Skin of body (tissue), 1 donor: ENCODE measurements at regions not wholly inside any gene's neighbourhood (a gene's known extent, or its start where the extent isn't known, plus 50 kb on each side); places are given as distances from the start of the nearest gene placed in this dataset.
"Not testable (repeated sequence)": the region's sequence is repeated elsewhere in the genome, so short reads cannot be mapped to it uniquely, and the experiment has no call there.

Experiments used
- DNase-seq: peaks from one replicate; lab custom pipeline; 2025; lab: John Stamatoyannopoulos, UW

DNA sequence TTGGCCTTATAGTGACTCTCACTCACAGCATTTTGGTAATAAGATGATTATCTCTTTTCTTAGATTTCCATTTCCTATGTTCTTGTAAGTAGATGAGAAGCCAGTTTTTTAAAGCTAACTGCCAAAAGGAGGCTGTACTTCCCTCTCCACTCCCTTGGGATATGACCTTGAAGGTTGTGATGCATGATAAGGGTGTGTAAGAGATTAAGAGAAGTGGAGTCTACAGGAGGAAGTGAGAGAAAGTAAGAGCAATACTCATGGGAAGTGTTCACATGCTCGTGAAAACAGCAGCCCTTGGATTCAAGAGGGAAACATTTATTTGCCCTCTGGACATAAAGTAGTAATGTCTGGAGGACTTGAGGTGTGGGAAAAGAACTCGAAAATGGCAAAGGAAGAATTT lies 171.5 kb downstream of the EVA1A start:
- DNase-seq, result no peak

DNA sequence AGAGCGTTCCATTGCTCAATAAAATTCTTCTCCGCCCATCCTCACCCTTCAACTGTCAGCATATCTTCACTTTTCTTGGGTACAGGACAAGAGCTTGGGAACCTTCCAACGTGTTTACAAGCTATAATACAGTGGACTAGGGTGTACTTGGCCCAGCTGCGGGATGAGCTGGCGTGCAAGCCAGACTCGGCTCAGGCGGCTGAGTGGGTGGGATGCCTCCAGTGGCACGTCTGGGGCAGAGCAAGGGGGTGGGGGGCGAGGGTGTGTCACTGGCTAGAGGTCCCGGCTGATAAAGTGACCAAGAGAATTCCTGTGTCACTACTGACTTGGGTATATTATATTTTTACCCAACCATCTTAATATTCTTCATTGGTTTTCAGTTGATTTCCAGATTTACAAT lies 179.7 kb downstream of the EVA1A start:
- no peak for DNase-seq

DNA sequence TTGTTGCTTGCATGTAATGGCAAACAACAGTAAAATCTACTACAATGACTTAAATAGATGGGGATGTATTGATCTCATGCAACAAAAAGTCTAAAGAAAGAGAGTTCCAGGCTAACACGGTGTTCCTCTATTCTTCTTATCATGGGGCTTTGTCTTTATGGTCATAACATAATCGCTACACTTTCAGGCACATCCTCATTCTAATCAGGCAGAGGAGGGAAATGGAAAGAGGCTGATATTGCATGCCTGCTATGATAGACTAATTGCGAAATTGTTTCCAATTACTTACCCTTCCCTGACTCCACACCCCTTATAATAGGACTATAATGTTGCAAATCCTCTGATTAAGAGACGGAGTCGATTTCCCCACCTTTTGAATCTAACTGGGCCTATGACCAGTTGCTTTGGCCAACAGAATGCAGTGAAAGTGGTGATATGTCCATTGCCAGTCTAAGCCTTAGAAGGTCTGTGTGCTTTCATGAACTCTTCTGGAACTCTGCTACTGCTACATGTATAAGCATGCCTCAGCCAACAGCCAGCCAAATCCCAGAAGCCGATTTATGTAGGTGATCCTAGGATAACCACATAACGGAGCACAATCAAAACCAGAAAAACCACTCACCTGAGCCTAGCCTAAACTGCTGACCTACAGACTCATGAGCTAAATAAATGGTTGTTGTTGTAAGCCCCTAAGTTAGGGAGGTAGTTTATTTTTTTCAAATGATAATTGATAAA lies 180.3 kb upstream of the TACR1 start:
- no peak for DNase-seq

DNA sequence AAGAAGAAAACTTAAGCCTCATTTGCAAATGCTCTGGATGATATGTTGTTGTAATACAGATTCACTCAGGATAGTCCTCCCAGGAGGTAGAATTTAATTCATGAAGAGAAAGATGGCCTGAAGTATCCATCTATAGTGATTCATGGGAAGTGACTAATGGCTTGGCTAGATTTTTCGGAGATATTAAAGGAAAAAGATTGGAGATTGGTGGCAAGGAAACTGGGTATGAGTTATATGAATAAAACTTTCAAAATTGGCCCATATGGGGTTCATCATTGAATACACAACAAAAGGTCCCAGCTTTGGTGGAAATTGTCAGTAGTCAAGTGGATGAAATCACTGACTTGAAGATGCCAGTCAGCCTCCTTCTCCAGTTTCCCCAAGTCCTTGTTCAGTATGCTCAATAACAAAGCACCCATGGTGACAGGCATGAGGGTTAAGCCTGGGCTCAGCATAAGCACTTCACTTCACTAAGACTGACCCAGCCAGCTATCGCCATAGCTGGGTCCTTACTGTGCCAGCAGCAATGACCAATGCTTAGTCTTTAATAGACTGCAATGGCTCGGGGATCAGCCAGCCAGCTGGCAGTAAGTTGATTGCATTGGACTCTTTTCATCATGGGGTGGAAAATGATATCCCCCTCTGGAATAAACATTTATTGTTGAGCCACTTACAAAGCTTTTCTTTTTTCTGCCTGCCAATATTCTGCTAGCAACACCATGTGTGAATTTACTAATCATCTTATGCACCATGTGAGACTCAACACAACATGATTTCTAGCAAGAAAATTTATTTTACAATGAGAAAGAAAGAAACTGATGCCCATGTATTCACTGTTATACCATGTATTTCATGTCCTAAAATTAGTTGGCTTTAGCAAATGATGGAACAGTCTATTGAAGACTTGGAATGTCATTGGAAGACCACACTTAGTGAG lies 176.6 kb upstream of the TACR1 start:
- no peak for DNase-seq

DNA sequence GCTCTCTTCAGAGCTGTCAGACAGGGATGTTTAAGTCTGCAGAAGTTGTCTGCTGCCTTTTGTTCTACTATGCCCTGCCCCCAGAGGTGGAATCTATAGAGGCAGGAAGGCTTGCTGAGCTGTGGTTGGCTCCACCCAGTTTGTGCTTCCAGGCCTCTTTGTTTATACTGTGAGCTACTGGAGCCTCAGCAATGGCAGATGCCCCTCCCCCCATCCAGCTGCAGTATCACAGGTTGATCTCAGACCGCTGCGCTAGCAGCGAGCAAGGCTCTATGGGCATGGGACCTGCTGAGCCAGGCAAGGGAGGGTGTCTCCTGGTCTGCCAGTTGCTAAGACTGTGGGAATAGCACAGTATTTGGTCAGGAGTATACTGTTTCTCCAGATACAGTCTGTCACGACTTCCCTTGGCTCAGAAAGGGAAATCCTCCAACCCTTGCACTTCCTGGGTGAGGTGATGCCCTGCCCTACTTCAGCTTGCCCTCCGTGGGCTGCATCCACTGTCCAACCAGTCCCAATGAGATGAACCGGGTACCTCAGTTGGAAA lies 175.2 kb upstream of the TACR1 start:
- not testable (repeated sequence) for DNase-seq

DNA sequence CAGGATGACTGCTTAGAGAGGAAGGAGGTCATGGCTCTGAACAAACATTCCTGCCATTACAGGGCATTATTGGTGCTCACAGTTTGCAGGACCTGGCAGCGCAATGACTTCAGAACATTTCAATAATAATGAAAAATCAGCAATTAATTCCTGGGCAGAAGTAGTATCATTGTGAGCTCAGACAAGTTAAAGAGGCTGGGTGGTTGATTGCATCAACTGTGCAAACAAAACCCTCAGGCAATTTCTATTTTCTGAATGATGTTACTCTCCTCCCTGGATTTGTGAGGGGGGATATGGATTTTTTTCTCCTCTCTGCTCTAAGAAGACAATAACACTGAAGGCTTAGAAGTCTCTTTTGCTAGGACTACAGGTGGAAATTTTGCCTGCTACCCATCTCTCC lies 168.1 kb upstream of the TACR1 start:
- no peak for DNase-seq

DNA sequence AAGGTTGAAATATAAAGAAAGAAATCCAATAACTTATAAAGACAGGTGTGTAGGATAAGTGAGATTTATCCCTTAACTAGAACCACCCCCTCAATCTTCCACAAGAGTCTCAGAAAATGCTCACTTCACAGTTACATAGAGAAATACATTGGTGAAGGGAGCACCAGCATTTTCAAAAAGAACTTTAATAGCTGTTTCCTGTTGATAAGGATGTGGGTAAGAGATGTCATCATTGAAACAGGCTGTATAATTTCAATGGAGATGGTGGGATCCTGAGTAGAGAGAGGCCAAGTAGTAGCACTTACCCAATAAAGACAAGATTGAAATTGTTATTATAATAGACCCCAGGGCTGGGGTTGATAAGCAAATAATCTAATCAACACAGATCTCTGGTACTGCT lies 162.2 kb upstream of the TACR1 start:
- no peak for DNase-seq

DNA sequence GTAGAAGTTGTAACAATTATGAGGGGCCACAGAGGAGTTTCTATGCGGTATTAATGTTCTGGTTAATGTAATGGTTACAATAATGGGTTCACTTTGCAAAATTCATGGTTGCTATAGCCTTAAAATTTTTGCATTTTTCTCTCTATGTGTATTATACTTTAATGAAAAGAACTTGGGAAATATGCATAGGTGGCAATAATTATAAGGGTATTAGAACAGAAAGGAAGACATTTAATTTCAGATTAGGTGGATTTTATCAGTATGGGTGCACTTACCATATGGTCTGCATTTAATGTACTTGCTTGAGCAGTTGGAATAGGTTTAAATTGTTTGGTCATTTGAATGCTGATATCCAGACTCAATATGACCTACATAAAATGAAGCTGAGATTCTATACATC lies 161.6 kb upstream of the TACR1 start:
- DNase-seq, result no peak

DNA sequence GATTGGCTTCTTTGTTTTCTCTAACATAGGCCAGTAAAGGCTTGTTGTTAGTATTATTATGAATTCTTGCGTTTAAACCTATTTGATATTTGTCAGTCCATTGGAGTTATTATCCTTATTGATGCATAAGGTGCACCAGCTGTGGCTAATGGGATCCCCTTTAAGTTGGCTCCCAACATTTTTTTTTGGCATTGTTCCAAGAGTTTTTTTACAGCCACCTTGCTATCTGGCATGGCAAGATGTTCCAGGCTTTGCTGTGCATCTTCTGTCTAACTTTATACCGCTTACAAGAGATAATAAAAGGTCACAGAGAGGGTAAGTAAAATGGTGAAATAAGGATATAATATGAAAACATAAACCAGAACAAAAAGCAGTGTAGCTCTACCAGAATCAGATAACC lies 157.5 kb upstream of the TACR1 start:
- no peak for DNase-seq

DNA sequence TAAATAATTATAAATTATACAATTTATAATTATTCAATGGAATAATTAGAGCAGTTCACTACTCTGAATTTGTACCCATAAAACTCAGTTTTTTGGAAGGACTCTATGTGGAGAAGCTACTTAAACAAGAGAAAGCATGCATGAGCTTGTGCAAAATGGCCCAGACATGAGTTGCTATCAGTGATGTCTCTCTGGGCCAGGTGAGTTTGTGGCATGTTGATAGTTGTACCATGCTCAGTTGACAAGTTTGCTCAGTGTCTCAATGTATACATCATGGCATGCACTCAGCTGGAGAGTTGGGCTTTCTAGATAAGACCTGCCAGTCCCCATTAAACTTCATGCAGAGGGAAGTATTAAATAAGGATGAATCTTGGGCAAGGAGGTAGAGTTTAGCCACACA lies 153.8 kb upstream of the TACR1 start:
- DNase-seq, result no peak

DNA sequence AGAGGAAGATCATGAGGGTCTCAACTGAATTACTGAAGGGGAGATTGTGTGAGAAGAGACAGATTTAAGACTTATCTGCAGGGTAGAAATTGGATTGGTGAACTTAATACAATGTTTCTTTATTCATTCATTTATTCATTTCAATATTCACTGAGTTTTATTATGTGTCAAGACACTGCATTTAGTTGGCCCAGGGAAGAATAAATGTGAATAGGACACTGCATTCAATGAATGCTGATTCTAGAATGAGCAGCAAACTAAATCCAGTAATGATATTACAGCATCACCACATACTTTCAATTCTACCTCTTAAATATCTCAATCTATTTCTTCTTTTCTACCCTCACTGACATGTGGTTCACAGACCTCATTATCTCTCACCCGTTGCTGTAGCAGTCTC lies 149.0 kb upstream of the TACR1 start:
- DNase-seq, result no peak

DNA sequence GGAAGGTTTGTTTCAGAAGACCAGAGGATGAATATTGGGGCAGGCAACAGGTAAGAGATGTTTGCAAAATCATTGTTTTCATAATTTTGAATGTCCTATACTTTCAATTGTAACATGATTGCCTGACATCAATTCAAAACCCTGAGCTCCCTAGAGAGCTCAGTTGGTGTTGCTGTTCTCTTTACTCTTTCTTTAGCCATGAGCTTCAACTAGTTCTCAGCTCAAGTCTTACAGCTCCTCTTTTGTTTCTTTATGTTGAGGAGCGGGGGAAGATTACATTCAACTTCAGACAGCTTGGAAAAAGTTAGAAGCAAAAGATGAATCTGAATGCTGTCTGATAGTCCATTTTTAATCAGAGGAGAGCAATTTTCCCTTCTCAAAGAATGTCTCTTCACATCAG lies 144.8 kb upstream of the TACR1 start:
- DNase-seq, result no peak

DNA sequence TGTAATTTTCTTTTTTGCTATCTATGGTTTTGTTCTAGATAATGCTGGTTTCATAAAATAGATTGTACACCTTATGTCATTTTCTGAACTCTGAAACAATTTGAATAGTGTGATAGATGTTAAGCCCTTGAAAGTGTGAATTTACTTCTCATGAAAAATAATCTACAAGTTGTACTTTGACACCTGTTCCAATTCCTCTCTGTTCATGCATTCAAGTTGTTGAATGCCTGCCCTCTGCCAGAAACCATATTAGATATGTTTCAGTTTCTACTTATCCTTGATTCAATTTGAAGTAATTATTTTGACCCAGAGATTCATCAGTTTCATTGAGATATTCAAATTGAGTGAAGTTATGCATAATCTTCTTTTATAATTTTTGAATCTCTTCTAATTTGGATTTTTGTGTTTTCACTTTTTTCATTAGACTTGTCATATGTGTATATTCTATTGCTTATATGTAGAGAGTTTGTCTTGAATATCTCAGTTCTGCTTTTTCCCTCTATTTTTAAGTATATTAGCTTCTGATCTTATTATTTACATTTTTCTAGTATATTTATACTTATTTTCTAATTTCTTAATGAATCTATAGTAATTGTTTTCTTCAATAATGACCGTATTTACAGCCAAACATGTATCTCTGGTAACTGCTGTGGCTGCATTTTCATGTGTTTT lies 143.3 kb upstream of the TACR1 start:
- no peak for DNase-seq

DNA sequence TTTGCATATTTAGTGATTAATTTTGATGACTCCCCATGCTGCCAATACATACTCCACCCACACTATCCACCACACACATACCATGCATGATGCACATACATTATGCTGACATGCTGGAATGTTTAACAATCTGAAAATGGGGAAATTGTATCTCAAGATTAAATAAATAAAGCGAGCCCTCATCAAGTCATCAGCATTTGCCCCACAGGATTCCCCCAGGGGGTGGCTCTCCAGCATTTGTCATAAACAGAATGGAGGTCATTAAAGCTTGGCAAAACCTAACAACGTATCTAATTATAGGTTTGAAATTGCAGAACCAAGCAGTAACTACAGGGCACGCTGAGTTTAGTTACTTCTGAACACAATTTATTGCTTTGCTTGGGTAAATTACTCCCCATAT lies 141.2 kb upstream of the TACR1 start:
- DNase-seq, result no peak

DNA sequence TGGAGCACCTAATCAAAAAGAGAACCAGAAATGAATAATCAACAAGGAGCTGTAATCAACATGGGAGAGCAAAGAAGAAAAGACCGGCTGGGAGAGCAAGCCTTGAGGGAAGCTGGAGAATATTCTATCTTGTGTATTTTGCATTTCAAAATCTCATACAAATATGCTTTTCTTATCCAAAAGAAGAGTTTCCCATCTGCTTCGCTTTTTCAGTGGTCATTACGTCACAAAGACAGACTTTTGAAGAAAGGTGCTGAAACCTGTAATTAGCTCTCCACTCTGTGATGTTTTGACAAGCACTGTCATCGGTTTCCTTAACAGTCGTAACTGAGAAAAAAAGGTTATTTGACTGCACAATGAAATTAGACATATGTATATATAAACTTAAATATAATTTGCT lies 139.1 kb upstream of the TACR1 start:
- DNase-seq, result no peak

DNA sequence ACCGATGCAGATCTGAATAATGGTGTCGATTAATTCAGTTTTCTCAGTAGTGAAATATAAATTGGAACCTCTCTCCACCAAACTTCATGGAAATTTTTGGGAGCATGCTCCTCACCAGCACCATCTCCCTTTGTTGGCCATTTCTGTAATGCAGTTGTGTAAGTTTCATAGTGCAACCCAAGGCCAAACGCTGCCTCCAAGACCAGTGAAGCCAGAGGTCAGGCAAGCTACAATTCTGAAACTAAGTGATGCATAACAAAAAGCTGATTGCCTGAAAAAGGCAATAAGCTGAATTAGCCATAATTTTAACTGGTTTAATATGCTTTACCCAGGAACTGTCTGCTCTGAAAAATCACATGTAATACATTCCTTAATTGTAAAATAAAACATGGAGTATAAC lies 138.3 kb upstream of the TACR1 start:
- DNase-seq, result no peak

DNA sequence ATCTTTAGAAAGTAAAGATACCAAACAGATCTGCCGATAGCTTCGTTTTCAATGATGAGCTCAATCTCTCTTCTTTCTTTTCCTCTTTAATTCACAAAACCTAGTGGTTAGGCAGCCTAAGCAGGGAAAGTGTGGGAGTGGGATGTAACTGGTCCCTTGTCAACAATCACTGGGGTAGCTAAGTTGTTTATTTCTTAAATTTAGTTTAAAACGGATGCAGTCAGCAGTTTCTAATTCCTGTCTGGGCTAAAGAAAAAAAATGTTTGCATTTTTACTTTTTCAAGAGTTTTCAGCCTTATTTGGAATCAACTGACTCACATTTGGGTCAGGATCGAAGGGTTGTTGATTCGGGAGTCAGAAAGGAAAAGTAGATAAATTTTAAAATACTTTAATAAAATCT lies 137.7 kb upstream of the TACR1 start:
- DNase-seq, result no peak

DNA sequence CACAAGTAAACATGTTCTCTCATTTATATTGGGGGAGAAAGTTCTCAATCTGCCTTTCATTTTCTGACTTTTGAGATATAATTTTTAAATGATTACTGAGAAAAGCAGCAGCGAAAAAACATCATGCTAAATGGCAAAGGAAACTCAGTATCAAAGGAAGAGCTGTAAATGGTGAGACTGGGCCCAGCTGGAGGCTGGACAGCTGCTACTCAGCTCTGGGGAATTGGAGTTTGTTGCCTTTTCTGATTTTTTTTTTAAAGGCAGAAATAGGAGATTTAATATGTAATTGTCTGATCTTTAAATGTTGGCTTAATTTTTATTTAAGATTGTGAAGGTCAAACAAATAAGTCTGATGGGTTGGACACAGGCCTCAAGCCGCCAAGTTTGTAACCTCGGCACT lies 137.1 kb upstream of the TACR1 start:
- DNase-seq, result no peak

DNA sequence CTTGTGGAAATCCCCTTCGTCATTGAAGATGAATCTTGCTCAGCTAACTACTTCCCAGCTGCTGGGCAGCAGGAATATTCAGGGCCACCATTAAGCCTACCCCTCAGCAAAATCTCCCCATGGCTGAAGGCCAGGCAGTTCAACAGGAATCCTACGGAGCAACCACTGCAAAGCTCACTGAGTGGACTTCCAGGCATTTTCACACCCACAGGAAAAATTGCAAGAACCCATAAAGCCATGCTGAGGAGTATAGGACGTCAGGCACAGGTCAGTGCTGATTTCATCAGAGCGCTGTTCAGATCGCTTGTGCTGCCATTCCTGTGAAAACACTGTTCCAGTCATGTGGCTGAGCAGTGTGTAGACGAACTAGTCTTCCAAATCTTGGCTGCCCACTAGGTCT lies 134.8 kb upstream of the TACR1 start:
- no peak for DNase-seq

DNA sequence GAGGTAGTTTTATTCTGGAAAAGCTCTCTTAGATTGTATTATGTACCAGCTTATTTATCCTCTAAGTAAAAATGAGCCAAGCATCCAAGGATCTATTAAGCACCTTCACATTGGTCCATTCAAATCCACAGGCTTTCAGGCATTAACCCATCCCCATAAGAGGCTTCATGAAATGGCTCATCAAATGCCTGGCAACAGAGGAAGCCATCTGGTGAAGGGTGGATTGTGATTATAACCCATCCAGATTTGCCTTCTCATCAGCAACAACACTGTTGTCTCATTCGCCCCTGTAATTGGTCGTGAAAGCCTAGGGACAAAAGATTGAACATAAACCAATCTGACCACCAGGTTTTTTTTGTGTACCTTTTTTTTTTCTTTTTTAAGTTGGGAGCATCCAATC lies 134.3 kb upstream of the TACR1 start:
- no peak for DNase-seq

DNA sequence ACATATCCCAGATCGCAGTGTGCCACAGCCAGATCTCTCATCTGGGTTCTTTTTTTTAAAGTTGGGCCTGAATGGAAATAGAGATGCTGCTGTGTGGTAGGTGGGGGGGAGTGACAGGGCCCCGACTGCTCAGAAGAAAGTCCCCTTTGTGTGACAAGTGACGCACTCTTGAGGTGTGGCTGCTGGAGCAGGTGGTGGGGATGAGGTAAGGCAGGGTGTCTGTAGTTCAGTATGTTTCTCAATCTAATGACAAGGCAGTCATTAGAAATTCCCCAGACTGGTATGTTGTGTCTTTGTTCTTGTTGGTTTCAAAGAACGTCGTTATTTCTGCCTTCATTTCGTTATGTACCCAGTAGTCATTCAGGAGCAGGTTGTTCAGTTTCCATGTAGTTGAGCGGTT lies 128.8 kb upstream of the TACR1 start:
- DNase-seq, result no peak

DNA sequence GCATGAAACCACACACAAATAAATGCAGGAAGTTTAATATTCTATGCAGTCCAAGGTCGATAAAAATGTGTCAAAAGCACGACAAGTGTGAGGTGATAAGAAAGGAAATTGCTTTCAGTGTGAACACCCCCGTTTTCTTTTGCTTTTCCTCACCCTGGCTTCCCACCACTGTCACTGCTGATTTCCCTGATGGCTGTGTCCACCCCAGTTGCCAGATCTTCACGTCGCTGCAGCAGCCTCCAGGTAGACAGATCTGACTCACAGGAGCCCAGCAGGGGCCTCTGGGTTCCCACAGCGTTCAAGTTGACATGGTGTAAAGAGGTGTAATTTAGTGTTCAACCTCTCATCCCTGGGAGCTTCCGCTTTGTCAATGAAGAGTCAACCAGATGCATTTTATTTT lies 128.0 kb upstream of the TACR1 start:
- no peak for DNase-seq
